SK-N-MC (cell line): ENCODE measurements at regions not wholly inside any gene's neighbourhood (a gene's known extent, or its start where the extent isn't known, plus 50 kb on each side); places are given as distances from the start of the nearest gene placed in this dataset.

Source experiments
- DNase-seq: peaks from one replicate; pipeline ENCODE4 v3.0.0-alpha.2; 2011; ENCODE audit warnings: low read depth, low spot score
- H3K27ac ChIP-seq: fragments of 200-600 bp; sonication (generic); 2 replicates; pipeline ENCODE4 v1.5.1; 2016; ENCODE audit warnings: mixed run types
- H3K36me3 ChIP-seq: fragments of 200-600 bp; sonication (generic); 2 replicates; pipeline ENCODE4 v1.6.1; 2017; ENCODE audit warnings: antibody characterized with exemption, low read length, mixed read lengths; ENCODE audit not compliant: insufficient read depth
- H3K4me3 ChIP-seq: fragments of 200-600 bp; sonication (generic); 2 replicates; pipeline ENCODE4 v1.5.1; 2016
- H3K9ac ChIP-seq: fragments of 200-600 bp; sonication (generic); 2 replicates; pipeline ENCODE4 v1.8.0; 2017; ENCODE audit warnings: mixed run types, mixed read lengths; ENCODE audit not compliant: insufficient read length
- H3K9me3 ChIP-seq: fragments of 200-600 bp; sonication (generic); 2 replicates; pipeline ENCODE4 v1.6.1; 2017; ENCODE audit warnings: low read depth, mild to moderate bottlenecking, antibody characterized with exemption, low read length, moderate library complexity, mixed read lengths
- EZH2 ChIP-seq: fragments of 200-600 bp; sonication (generic); IDR thresholded peaks from one replicate; pipeline ENCODE4 v1.6.1; 2017; ENCODE audit warnings: antibody characterized with exemption
- FOXP2 ChIP-seq: optimal IDR thresholded peaks from 2 replicates; pipeline ENCODE3; 2011; ENCODE audit warnings: mild to moderate bottlenecking, moderate library complexity; ENCODE audit not compliant: insufficient read depth; ENCODE audit errors: extremely low read length, control extremely low read depth
- POLR2AphosphoS5 ChIP-seq: IDR thresholded peaks from 2 replicates; pipeline ENCODE4 v1.6.1; 2012; ENCODE audit warnings: mild to moderate bottlenecking, low read depth, low read length, borderline replicate concordance

GRCh38 chr5:120991569-120991968 lies 527.5 kb downstream of the PRR16 start:
- no peak overlapping the region for H3K27ac ChIP-seq
- H3K36me3 ChIP-seq: no peaks in the 10 kb centered on the region
- H3K4me3 ChIP-seq: no peak overlapping the region
- H3K9me3 ChIP-seq: no peaks in the 10 kb centered on the region
- TF ChIP-seq EZH2: no peak
- TF ChIP-seq FOXP2: no peak
- TF ChIP-seq POLR2AphosphoS5: no peak
- H3K9ac ChIP-seq: no peak overlapping the region
- no peak for DNase-seq

GRCh38 chr5:120994112-120994511 lies 530.0 kb downstream of the PRR16 start:
- Histone ChIP-seq H3K27ac (no peak overlapping the region), H3K9me3 (no peaks in the 10 kb centered on the region), H3K36me3 (no peaks in the 10 kb centered on the region), H3K4me3 (no peak overlapping the region), H3K9ac (no peak overlapping the region)
- no peak for DNase-seq
- TF ChIP-seq POLR2AphosphoS5: no peak
- TF ChIP-seq FOXP2: no peak
- TF ChIP-seq EZH2: no peak

GRCh38 chr5:120999550-120999949 lies 535.5 kb downstream of the PRR16 start:
- no peak overlapping the region for H3K27ac ChIP-seq
- no peak for DNase-seq
- TF ChIP-seq EZH2 (no peak), POLR2AphosphoS5 (no peak), FOXP2 (no peak)
- H3K9ac ChIP-seq: no peak overlapping the region
- H3K4me3 ChIP-seq: no peak overlapping the region
- no peaks in the 10 kb centered on the region for H3K9me3 ChIP-seq
- no peaks in the 10 kb centered on the region for H3K36me3 ChIP-seq

GRCh38 chr5:121006217-121006616 lies 542.1 kb downstream of the PRR16 start:
- DNase-seq: no peak
- H3K36me3 ChIP-seq: no peaks in the 10 kb centered on the region
- no peak overlapping the region for H3K9ac ChIP-seq
- no peak overlapping the region for H3K27ac ChIP-seq
- H3K4me3 ChIP-seq: no peak overlapping the region
- no peaks in the 10 kb centered on the region for H3K9me3 ChIP-seq
- no peak for TF ChIP-seq FOXP2
- no peak for TF ChIP-seq POLR2AphosphoS5
- no peak for TF ChIP-seq EZH2

- H3K9me3 ChIP-seq: no peaks in the 10 kb centered on the region
- no peak overlapping the region for H3K9ac ChIP-seq
- no peak overlapping the region for H3K4me3 ChIP-seq
- no peak for DNase-seq
- H3K27ac ChIP-seq: no peak overlapping the region
- TF ChIP-seq FOXP2: no peak
- no peak for TF ChIP-seq POLR2AphosphoS5
- TF ChIP-seq EZH2: no peak
- no peaks in the 10 kb centered on the region for H3K36me3 ChIP-seq
Observed at GRCh38 chr5:121008041-121008440, 543.9 kb downstream of the PRR16 start.

- Histone ChIP-seq H3K36me3 (no peaks in the 10 kb centered on the region), H3K9ac (no peak overlapping the region), H3K27ac (no peak overlapping the region), H3K4me3 (no peak overlapping the region), H3K9me3 (no peaks in the 10 kb centered on the region)
- TF ChIP-seq POLR2AphosphoS5 (no peak), EZH2 (no peak), FOXP2 (no peak)
- no peak for DNase-seq
Observed at GRCh38 chr5:121009058-121009457, 545.0 kb downstream of the PRR16 start.

GRCh38 chr5:121018004-121018403 lies 553.9 kb downstream of the PRR16 start:
- Histone ChIP-seq H3K27ac (no peak overlapping the region), H3K9ac (no peak overlapping the region), H3K36me3 (no peaks in the 10 kb centered on the region), H3K9me3 (no peaks in the 10 kb centered on the region), H3K4me3 (no peak overlapping the region)
- DNase-seq: no peak
- TF ChIP-seq FOXP2: no peak
- TF ChIP-seq POLR2AphosphoS5: no peak
- no peak for TF ChIP-seq EZH2

- H3K4me3 ChIP-seq: no peak overlapping the region
- H3K36me3 ChIP-seq: no peaks in the 10 kb centered on the region
- no peaks in the 10 kb centered on the region for H3K9me3 ChIP-seq
- DNase-seq: no peak
- no peak overlapping the region for H3K9ac ChIP-seq
- no peak overlapping the region for H3K27ac ChIP-seq
- TF ChIP-seq EZH2 (no peak), POLR2AphosphoS5 (no peak), FOXP2 (no peak)
Observed at GRCh38 chr5:121019106-121019505, 555.0 kb downstream of the PRR16 start.

GRCh38 chr5:121019734-121020133 lies 555.6 kb downstream of the PRR16 start:
- no peaks in the 10 kb centered on the region for H3K36me3 ChIP-seq
- no peaks in the 10 kb centered on the region for H3K9me3 ChIP-seq
- no peak for DNase-seq
- TF ChIP-seq POLR2AphosphoS5 (no peak), FOXP2 (no peak), EZH2 (no peak)
- H3K9ac ChIP-seq: no peak overlapping the region
- H3K4me3 ChIP-seq: no peak overlapping the region
- no peak overlapping the region for H3K27ac ChIP-seq

GRCh38 chr5:121021681-121022080 lies 557.6 kb downstream of the PRR16 start:
- TF ChIP-seq EZH2: no peak
- no peak for TF ChIP-seq FOXP2
- no peak for TF ChIP-seq POLR2AphosphoS5
- no peak overlapping the region for H3K27ac ChIP-seq
- no peaks in the 10 kb centered on the region for H3K9me3 ChIP-seq
- H3K4me3 ChIP-seq: no peak overlapping the region
- no peak for DNase-seq
- no peaks in the 10 kb centered on the region for H3K36me3 ChIP-seq
- no peak overlapping the region for H3K9ac ChIP-seq
